ENCODE measurements at regions not wholly inside any gene's neighbourhood (a gene's known extent, or its start where the extent isn't known, plus 50 kb on each side); places are given as distances from the start of the nearest gene placed in this dataset.
A peak's percentile ranks its signal among the peaks of the same experiment; 100 is the strongest.

DNA sequence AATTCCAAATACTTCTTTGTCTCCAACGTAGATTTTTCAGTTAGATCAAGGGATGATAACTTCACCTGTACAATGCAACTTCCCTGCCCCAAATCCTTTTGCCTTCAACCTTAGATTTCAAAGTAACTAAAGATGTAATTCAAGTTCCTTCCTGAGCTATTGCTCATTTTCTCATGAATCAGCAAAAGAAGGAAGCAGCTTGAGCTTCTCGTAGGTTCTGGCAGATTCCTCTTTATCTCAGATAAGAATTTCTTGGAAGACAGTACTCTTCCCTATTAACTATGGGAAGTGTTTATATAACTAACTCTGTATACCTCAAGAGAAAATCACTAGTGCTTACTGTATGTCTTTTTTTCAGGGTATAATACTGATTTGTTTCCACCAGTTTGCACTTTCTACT, 203.8 kb downstream of the RASSF9 start:
- Histone ChIP-seq H3K4me2 (ENCODE audit: low read length) (no peak overlapping the region), H3K9ac (ENCODE audit: low read length) (no peak overlapping the region), H2AFZ (ENCODE audit: low read depth, low read length) (no peak overlapping the region), H3K4me3 (ENCODE audit: insufficient read depth, low read depth, low read length) (no peak overlapping the region), H4K20me1 (ENCODE audit: insufficient read depth, low read length) (no peaks in the 10 kb centered on the region), H3K4me1 (ENCODE audit: insufficient read depth, low read length) (peaks cover 3% of the 10 kb centered on the region), H3K9me3 (ENCODE audit: insufficient read depth, low read depth, low read length) (no peaks in the 10 kb centered on the region), H3K79me2 (ENCODE audit: insufficient read depth, low read length) (no peaks in the 10 kb centered on the region), H3K36me3 (ENCODE audit: insufficient read depth, low read length) (no peaks in the 10 kb centered on the region), H3K27ac (ENCODE audit: low read depth, low read length) (no peak overlapping the region), H3K27me3 (ENCODE audit: insufficient read depth, low read length) (no peaks in the 10 kb centered on the region)
- DNase-seq (ENCODE audit: low read depth) (peak; percentile 52), FAIRE-seq (peak; percentile 63)
- H3K9me3 Mint-ChIP-seq (ENCODE audit: unreplicated experiment) = no peaks in the 10 kb centered on the region
- H3K27me3 Mint-ChIP-seq (ENCODE audit: low read depth, unreplicated experiment) = no peaks in the 10 kb centered on the region
- TF ChIP-seq CTCF (IDR thresholded peaks at IDR 0.05; ENCODE audit: insufficient read depth, low read depth, low read length) = no peak
- TF ChIP-seq EZH2 (IDR thresholded peaks at IDR 0.05; ENCODE audit: insufficient read depth, low read length) = no peak
- no peak overlapping the region for H3K27ac Mint-ChIP-seq (ENCODE audit: unreplicated experiment)
- H3K4me3 Mint-ChIP-seq (ENCODE audit: unreplicated experiment) = no peak overlapping the region
- H3K36me3 Mint-ChIP-seq (ENCODE audit: low read depth, unreplicated experiment) = no peaks in the 10 kb centered on the region
- peaks cover 16% of the 10 kb centered on the region for H3K4me1 Mint-ChIP-seq (ENCODE audit: low read depth, unreplicated experiment)

DNA sequence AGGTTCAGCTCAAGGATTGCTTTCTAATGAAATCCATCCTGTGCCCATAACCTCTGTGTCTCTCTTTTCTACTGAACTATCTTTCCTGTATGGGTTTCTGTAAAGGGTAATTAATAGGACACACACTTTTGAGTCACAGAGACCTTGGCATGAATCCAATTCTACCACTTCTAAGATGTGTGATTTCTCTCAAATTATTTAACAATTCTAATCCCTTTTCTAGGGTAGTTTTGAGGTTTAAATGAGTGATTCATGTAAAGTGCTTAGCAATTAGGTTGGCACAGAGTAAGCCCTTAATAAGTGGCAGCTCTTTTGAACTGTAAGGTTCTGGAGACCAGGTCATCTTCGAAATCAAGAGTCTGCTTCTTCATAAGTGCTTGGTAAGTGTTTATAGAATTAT, 202.7 kb downstream of the RASSF9 start:
- Histone ChIP-seq H4K20me1 (ENCODE audit: insufficient read depth, low read length) (no peaks in the 10 kb centered on the region), H3K4me2 (ENCODE audit: low read length) (no peak overlapping the region), H3K27me3 (ENCODE audit: insufficient read depth, low read length) (no peaks in the 10 kb centered on the region), H3K9me3 (ENCODE audit: insufficient read depth, low read depth, low read length) (no peaks in the 10 kb centered on the region), H3K27ac (ENCODE audit: low read depth, low read length) (no peak overlapping the region), H3K4me1 (ENCODE audit: insufficient read depth, low read length) (no peaks in the 10 kb centered on the region), H3K9ac (ENCODE audit: low read length) (no peak overlapping the region), H3K79me2 (ENCODE audit: insufficient read depth, low read length) (no peaks in the 10 kb centered on the region), H3K36me3 (ENCODE audit: insufficient read depth, low read length) (no peaks in the 10 kb centered on the region), H3K4me3 (ENCODE audit: insufficient read depth, low read depth, low read length) (no peak overlapping the region), H2AFZ (ENCODE audit: low read depth, low read length) (no peak overlapping the region)
- no peaks in the 10 kb centered on the region for H3K9me3 Mint-ChIP-seq (ENCODE audit: unreplicated experiment)
- DNase-seq (ENCODE audit: low read depth) = no peak
- H3K4me1 Mint-ChIP-seq (ENCODE audit: low read depth, unreplicated experiment) = peaks cover 12% of the 10 kb centered on the region
- H3K27ac Mint-ChIP-seq (ENCODE audit: unreplicated experiment) = no peak overlapping the region
- no peak overlapping the region for H3K4me3 Mint-ChIP-seq (ENCODE audit: unreplicated experiment)
- FAIRE-seq = no peak
- no peaks in the 10 kb centered on the region for H3K27me3 Mint-ChIP-seq (ENCODE audit: low read depth, unreplicated experiment)
- no peak for TF ChIP-seq EZH2 (IDR thresholded peaks at IDR 0.05; ENCODE audit: insufficient read depth, low read length)
- no peak for TF ChIP-seq CTCF (IDR thresholded peaks at IDR 0.05; ENCODE audit: insufficient read depth, low read depth, low read length)
- H3K36me3 Mint-ChIP-seq (ENCODE audit: low read depth, unreplicated experiment) = no peaks in the 10 kb centered on the region

DNA sequence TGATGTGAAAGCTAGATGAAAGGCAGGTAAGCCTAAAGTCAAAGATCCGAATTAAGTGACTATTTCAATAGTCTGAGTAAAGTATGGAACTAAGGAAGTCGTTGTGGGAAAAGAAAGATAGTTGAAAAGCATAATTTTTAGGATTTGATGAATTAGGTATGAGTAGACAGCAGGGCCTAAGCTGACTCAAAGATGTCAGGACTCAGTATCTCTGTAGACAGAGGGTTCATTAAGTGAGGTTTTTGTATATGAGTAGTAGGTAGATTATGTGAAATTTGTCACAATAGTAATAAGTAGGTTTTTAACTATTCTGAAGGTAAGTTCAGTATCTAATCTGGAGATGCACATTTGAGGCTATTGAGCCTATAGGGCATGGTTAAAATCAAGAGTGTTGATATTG, 196.4 kb downstream of the RASSF9 start:
- Mint-ChIP-seq H3K4me1 (ENCODE audit: low read depth, unreplicated experiment) (no peaks in the 10 kb centered on the region), H3K27me3 (ENCODE audit: low read depth, unreplicated experiment) (no peaks in the 10 kb centered on the region), H3K36me3 (ENCODE audit: low read depth, unreplicated experiment) (no peaks in the 10 kb centered on the region), H3K27ac (ENCODE audit: unreplicated experiment) (no peak overlapping the region), H3K4me3 (ENCODE audit: unreplicated experiment) (no peak overlapping the region), H3K9me3 (ENCODE audit: unreplicated experiment) (no peaks in the 10 kb centered on the region)
- Histone ChIP-seq H3K4me1 (ENCODE audit: insufficient read depth, low read length) (peaks cover 3% of the 10 kb centered on the region), H3K27ac (ENCODE audit: low read depth, low read length) (no peak overlapping the region), H4K20me1 (ENCODE audit: insufficient read depth, low read length) (no peaks in the 10 kb centered on the region), H2AFZ (ENCODE audit: low read depth, low read length) (no peak overlapping the region), H3K4me3 (ENCODE audit: insufficient read depth, low read depth, low read length) (no peak overlapping the region), H3K9ac (ENCODE audit: low read length) (no peak overlapping the region), H3K27me3 (ENCODE audit: insufficient read depth, low read length) (no peaks in the 10 kb centered on the region), H3K79me2 (ENCODE audit: insufficient read depth, low read length) (no peaks in the 10 kb centered on the region), H3K9me3 (ENCODE audit: insufficient read depth, low read depth, low read length) (no peaks in the 10 kb centered on the region), H3K4me2 (ENCODE audit: low read length) (no peak overlapping the region), H3K36me3 (ENCODE audit: insufficient read depth, low read length) (no peaks in the 10 kb centered on the region)
- no peak for TF ChIP-seq EZH2 (IDR thresholded peaks at IDR 0.05; ENCODE audit: insufficient read depth, low read length)
- TF ChIP-seq CTCF (IDR thresholded peaks at IDR 0.05; ENCODE audit: insufficient read depth, low read depth, low read length) = no peak
- FAIRE-seq (no peak), DNase-seq (ENCODE audit: low read depth) (no peak)

Measured in astrocyte (in vitro differentiated cells and primary cell).